ENCODE measurements at regions not wholly inside any gene's neighbourhood (a gene's known extent, or its start where the extent isn't known, plus 50 kb on each side); places are given as distances from the start of the nearest gene placed in this dataset.
"Not testable (repeated sequence)": the region's sequence is repeated elsewhere in the genome, so short reads cannot be mapped to it uniquely, and the experiment has no call there.

- not testable (repeated sequence) for DNase-seq
Measured at GRCh38 chr5:20752179-20752578, 764.2 kb upstream of the CDH18 start.

- DNase-seq: not testable (repeated sequence)
Measured at GRCh38 chr5:20735715-20736114, 747.7 kb upstream of the CDH18 start.

GRCh38 chr5:20732223-20732622 lies 744.2 kb upstream of the CDH18 start:
- DNase-seq: not testable (repeated sequence)

- not testable (repeated sequence) for DNase-seq
Measured at GRCh38 chr5:20721286-20721685, 733.3 kb upstream of the CDH18 start.

GRCh38 chr5:20711520-20712155 lies 723.6 kb upstream of the CDH18 start:
- not testable (repeated sequence) for DNase-seq

GRCh38 chr5:20707634-20708033 lies 719.6 kb upstream of the CDH18 start:
- not testable (repeated sequence) for DNase-seq

GRCh38 chr5:20694121-20694520 lies 706.1 kb upstream of the CDH18 start:
- DNase-seq: no peak

- no peak for DNase-seq
Measured at GRCh38 chr5:20692913-20693312, 704.9 kb upstream of the CDH18 start.

- no peak for DNase-seq
Measured at GRCh38 chr5:20683241-20683940, 695.4 kb upstream of the CDH18 start.

- DNase-seq: no peak
Measured at GRCh38 chr5:20680718-20681302, 692.8 kb upstream of the CDH18 start.

GRCh38 chr5:20678814-20679298 lies 690.9 kb upstream of the CDH18 start:
- DNase-seq: no peak

GRCh38 chr5:20678386-20678785 lies 690.4 kb upstream of the CDH18 start:
- DNase-seq: no peak

- DNase-seq: no peak
Measured at GRCh38 chr5:20660588-20660987, 672.6 kb upstream of the CDH18 start.

- no peak for DNase-seq
Measured at GRCh38 chr5:20656262-20656661, 668.3 kb upstream of the CDH18 start.

GRCh38 chr5:20655211-20655610 lies 667.2 kb upstream of the CDH18 start:
- no peak for DNase-seq

GRCh38 chr5:20654746-20655145 lies 666.7 kb upstream of the CDH18 start:
- no peak for DNase-seq

- DNase-seq: no peak
Measured at GRCh38 chr5:20654033-20654432, 666.0 kb upstream of the CDH18 start.

GRCh38 chr5:20649966-20650365 lies 662.0 kb upstream of the CDH18 start:
- DNase-seq: no peak

GRCh38 chr5:20648981-20649380 lies 661.0 kb upstream of the CDH18 start:
- no peak for DNase-seq

GRCh38 chr5:20636686-20637085 lies 648.7 kb upstream of the CDH18 start:
- DNase-seq: no peak

- DNase-seq: no peak
Measured at GRCh38 chr5:20619591-20619990, 631.6 kb upstream of the CDH18 start.

GRCh38 chr5:20618340-20618739 lies 630.3 kb upstream of the CDH18 start:
- no peak for DNase-seq

- no peak for DNase-seq
Measured at GRCh38 chr5:20617841-20618240, 629.8 kb upstream of the CDH18 start.

GRCh38 chr5:20615888-20616563 lies 628.0 kb upstream of the CDH18 start:
- no peak for DNase-seq

Data from NCI-H510A (cell line).